Hepatocyte (in vitro differentiated cells): ENCODE measurements at regions not wholly inside any gene's neighbourhood (a gene's known extent, or its start where the extent isn't known, plus 50 kb on each side); places are given as distances from the start of the nearest gene placed in this dataset.

Source experiments
- DNase-seq: peaks from one replicate; pipeline ENCODE4 v3.0.0-alpha.2; 2016; ENCODE audit warnings: low spot score
- H2AFZ ChIP-seq: fragments of 200-600 bp; sonication (generic); 2 replicates; pipeline ENCODE4 v1.6.0; 2016; ENCODE audit warnings: antibody characterized with exemption, mild to moderate bottlenecking
- H3K27ac ChIP-seq: fragments of 200-600 bp; sonication (generic); 2 replicates; pipeline ENCODE4 v1.5.1; 2016; ENCODE audit warnings: mild to moderate bottlenecking
- H3K27me3 ChIP-seq: fragments of 200-600 bp; sonication (generic); 2 replicates; pipeline ENCODE4 v1.6.1; 2016
- H3K36me3 ChIP-seq: fragments of 200-600 bp; sonication (generic); replicated peaks from 2 replicates; pipeline ENCODE4 v1.5.1; 2016; ENCODE audit warnings: low read depth; ENCODE audit not compliant: insufficient read depth
- H3K4me1 ChIP-seq: fragments of 200-600 bp; sonication (generic); 2 replicates; pipeline ENCODE4 v1.5.1; 2016; ENCODE audit warnings: mild to moderate bottlenecking, moderate library complexity; ENCODE audit not compliant: insufficient read depth
- H3K4me2 ChIP-seq: fragments of 200-600 bp; sonication (generic); 2 replicates; pipeline ENCODE4 v1.6.0; 2016
- H3K4me3 ChIP-seq: fragments of 200-600 bp; sonication (generic); 2 replicates; pipeline ENCODE4 v1.5.1; 2016; ENCODE audit warnings: mild to moderate bottlenecking
- H3K79me2 ChIP-seq: fragments of 200-600 bp; sonication (generic); 2 replicates; pipeline ENCODE4 v1.6.0; 2017; ENCODE audit warnings: mild to moderate bottlenecking
- H3K9me2 ChIP-seq: fragments of 200-600 bp; sonication (generic); replicated peaks from 2 replicates; pipeline ENCODE4 v1.6.0; 2017; ENCODE audit warnings: mild to moderate bottlenecking; ENCODE audit not compliant: insufficient read depth
- H3K9me3 ChIP-seq: fragments of 200-600 bp; sonication (generic); 2 replicates; pipeline ENCODE4 v1.5.1; 2016; ENCODE audit warnings: low read depth, mild to moderate bottlenecking
- H4K20me1 ChIP-seq: fragments of 200-600 bp; sonication (generic); 2 replicates; pipeline ENCODE4 v1.6.0; 2016; ENCODE audit warnings: mild to moderate bottlenecking; ENCODE audit not compliant: insufficient read depth, poor library complexity, severe bottlenecking
- CTCF ChIP-seq: fragments of 200-600 bp; sonication (generic); IDR thresholded peaks from 2 replicates; pipeline ENCODE4 v1.5.1; 2016; ENCODE audit warnings: antibody characterized with exemption, mild to moderate bottlenecking; ENCODE audit not compliant: poor library complexity
- EZH2 ChIP-seq: fragments of 200-600 bp; sonication (generic); IDR thresholded peaks from 2 replicates; pipeline ENCODE4 v1.6.1; 2016; ENCODE audit warnings: antibody characterized with exemption, mild to moderate bottlenecking, borderline replicate concordance
- EZH2phosphoT487 ChIP-seq: fragments of 200-600 bp; sonication (generic); IDR thresholded peaks from one replicate; pipeline ENCODE4 v1.6.1; 2018; ENCODE audit warnings: antibody characterized with exemption, mild to moderate bottlenecking, low read depth, moderate library complexity; ENCODE audit not compliant: unreplicated experiment, severe bottlenecking
- WGBS: methylation state at CpG from one replicate; pipeline ENCODE4 v1.1.6; 2016; ENCODE audit warnings: low lambda C conversion rate; ENCODE audit errors: missing lambda C conversion rate; 5-methylcytosine and 5-hydroxymethylcytosine counted together

GRCh38 chr2:105473011-105473410 lies 74.2 kb upstream of the FHL2 start:
- Histone ChIP-seq H3K9me3 (no peaks in the 10 kb centered on the region), H3K36me3 (no peaks in the 10 kb centered on the region), H3K4me2 (no peak overlapping the region), H2AFZ (no peak overlapping the region), H3K27me3 (no peaks in the 10 kb centered on the region), H3K4me3 (no peak overlapping the region), H3K4me1 (no peaks in the 10 kb centered on the region), H3K79me2 (no peaks in the 10 kb centered on the region), H3K27ac (no peak overlapping the region), H4K20me1 (no peaks in the 10 kb centered on the region), H3K9me2 (no peaks in the 10 kb centered on the region)
- WGBS = 78% methylated on average over 5 of the region's 5 CpGs
- TF ChIP-seq EZH2phosphoT487 = no peak
- TF ChIP-seq CTCF = no peak
- no peak for TF ChIP-seq EZH2
- no peak for DNase-seq

- WGBS = 64% methylated on average over 5 of the region's 5 CpGs
These were observed 72.1 kb upstream of the FHL2 start for GRCh38 chr2:105470979-105471378.

GRCh38 chr2:105469781-105470180 lies 70.9 kb upstream of the FHL2 start:
- no peak for DNase-seq
- Histone ChIP-seq H3K79me2 (no peaks in the 10 kb centered on the region), H3K9me2 (no peaks in the 10 kb centered on the region), H3K4me1 (no peaks in the 10 kb centered on the region), H4K20me1 (no peaks in the 10 kb centered on the region), H3K27ac (no peak overlapping the region), H3K4me2 (no peak overlapping the region), H3K27me3 (no peaks in the 10 kb centered on the region), H2AFZ (no peak overlapping the region), H3K36me3 (no peaks in the 10 kb centered on the region), H3K4me3 (no peak overlapping the region), H3K9me3 (no peaks in the 10 kb centered on the region)
- 92% methylated on average over 8 of the region's 8 CpGs for WGBS
- no peak for TF ChIP-seq EZH2

More at GRCh38 chr2:105470979-105471378, 72.1 kb upstream of the FHL2 start:
- DNase-seq = no peak
- Histone ChIP-seq H3K27me3 (no peaks in the 10 kb centered on the region), H3K27ac (no peak overlapping the region), H3K79me2 (no peaks in the 10 kb centered on the region), H3K36me3 (no peaks in the 10 kb centered on the region), H4K20me1 (no peaks in the 10 kb centered on the region), H3K9me3 (no peaks in the 10 kb centered on the region), H3K4me3 (no peak overlapping the region), H3K9me2 (no peaks in the 10 kb centered on the region), H2AFZ (no peak overlapping the region), H3K4me2 (no peak overlapping the region), H3K4me1 (no peaks in the 10 kb centered on the region)
- TF ChIP-seq EZH2phosphoT487 (no peak), EZH2 (no peak), CTCF (no peak)

- 81% methylated on average over 8 of the region's 8 CpGs for WGBS
These were observed 69.8 kb upstream of the FHL2 start for GRCh38 chr2:105468582-105469042.

More at GRCh38 chr2:105468582-105469042, 69.8 kb upstream of the FHL2 start:
- Histone ChIP-seq H3K27ac (no peak overlapping the region), H4K20me1 (no peaks in the 10 kb centered on the region), H3K9me3 (no peaks in the 10 kb centered on the region), H3K4me2 (no peak overlapping the region), H3K79me2 (no peaks in the 10 kb centered on the region), H3K4me3 (no peak overlapping the region), H3K36me3 (no peaks in the 10 kb centered on the region), H2AFZ (no peak overlapping the region), H3K27me3 (no peaks in the 10 kb centered on the region), H3K9me2 (no peaks in the 10 kb centered on the region), H3K4me1 (no peaks in the 10 kb centered on the region)
- no peak for DNase-seq
- TF ChIP-seq EZH2phosphoT487 (no peak), EZH2 (no peak), CTCF (no peak)
